ENCODE measurements at regions not wholly inside any gene's neighbourhood (a gene's known extent, or its start where the extent isn't known, plus 50 kb on each side); places are given as distances from the start of the nearest gene placed in this dataset.

DNA sequence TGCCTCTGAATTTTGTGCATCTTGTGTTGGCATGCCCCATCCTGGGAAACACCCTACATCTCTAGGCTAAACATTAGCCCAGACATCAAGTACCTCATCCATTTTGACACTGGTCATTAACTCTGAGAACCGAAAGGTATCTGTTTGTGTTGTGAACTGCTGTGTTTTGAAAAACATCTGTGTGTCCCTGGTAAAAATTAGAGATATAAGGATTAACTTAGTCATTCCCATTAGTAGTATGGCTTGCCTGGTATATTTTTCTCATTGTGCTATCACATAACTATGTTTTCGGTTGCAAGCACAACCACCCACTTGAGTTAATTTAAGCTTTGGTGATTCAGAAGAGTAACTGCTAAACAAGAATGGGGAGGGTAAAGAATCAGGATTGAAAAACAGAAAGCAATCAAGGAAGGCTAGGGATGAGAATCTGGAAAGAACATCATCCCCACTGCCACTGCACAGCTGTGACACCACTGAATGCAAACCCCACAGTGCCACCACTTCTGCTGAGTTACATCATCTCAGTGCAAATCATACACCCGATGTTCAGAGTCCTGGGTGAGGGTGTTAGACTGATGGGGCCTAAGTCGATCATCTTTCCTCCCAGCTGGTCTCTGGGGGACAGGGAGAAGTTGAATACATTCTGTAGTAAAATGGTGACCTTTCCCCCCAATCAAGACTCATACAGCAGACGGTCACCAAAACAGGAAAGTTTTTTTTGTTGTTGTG lies 234.0 kb downstream of the EPHA4 start:
- DNase-seq, result no peak

DNA sequence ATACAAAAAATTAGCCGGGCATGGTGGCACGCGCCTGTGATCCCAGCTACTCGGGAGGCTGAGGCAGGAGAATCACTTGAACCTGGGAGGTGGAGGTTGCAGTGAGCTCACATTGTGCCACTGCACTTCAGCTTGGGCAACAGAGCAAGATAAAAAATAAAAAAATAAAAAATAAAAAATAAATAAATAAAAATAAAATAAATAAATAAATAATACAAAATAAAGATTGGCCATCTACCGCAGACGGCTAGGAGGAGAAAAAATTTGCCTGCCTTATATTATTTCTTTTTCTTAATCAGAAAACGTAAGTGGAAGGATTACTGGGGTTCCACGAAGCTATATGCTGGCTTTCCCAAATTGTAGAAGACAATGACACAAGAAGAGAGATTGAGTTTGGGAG lies 229.7 kb downstream of the EPHA4 start:
- no peak for DNase-seq

DNA sequence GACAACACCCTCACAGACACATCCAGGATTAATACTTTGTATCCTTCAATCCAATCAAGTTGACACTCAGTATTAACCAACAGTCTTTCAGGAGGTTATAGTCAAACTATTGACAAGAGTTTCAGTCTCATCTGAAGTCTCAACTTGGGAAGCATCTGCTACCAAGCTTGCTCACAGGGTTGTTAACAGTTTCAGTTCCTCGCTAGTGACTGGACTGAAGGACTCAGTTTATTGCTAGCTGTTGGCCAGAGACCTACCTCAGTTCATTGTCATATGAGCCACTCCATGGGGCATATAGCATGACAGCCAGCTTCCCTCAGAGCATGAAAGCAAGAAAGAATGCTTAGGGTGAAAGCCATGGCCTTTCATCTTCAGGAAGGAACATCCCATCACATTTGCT lies 228.6 kb downstream of the EPHA4 start:
- no peak for DNase-seq

DNA sequence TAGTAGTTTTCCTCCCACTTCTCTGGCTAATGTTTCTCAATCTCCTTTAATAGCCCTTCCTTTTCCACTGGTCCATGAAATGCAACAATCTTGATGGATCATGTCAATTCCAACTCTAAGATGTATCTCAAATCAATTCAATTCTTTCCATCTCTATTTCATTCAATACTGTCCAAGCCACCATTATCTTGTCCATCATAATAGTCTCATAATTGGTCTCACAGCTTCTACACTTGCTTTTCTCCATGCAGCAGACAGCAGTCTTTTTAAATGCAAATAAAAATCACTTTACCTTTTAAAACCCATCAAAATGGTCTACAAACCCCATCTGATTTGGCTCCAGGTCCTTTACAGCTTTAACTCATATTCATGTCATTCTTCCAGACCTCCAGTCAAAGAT lies 226.6 kb downstream of the EPHA4 start:
- no peak for DNase-seq

DNA sequence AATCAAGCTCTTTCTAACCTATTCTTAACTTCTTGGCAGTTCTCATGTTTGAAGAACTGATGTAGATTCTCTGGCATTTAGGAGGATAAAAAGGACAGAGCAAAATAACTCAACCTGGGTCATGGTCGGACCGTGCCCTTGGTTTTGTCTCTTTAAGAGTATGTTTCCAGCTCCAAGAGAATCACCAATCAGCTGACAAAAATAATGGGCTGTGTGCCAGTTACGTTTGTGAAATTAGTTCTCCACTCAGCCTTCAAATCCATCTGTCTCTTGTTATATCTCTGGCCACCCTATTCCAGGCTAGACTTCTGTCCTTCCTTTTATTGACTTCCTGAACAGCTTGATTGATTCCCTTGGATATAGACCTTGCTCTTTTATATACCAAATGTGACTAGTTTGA lies 225.7 kb downstream of the EPHA4 start:
- DNase-seq, result no peak

DNA sequence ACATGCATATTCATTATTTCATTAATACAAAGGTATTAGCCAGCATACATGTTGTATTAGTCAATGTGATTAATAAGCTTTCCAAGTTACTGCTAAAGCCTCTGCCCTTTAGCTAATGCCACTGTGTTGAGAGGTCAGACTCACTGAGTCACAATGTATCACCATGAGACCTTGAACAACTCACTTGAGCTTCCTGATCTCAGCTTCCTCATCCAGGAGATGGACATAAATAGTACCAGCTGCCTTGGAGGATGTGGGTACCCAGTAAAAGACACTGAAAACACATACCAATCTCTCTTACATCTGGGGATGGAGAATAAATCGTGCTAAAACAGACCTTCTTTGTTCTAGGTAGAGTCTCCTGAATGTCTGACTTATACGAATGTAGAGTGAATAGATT lies 224.6 kb downstream of the EPHA4 start:
- no peak for DNase-seq

DNA sequence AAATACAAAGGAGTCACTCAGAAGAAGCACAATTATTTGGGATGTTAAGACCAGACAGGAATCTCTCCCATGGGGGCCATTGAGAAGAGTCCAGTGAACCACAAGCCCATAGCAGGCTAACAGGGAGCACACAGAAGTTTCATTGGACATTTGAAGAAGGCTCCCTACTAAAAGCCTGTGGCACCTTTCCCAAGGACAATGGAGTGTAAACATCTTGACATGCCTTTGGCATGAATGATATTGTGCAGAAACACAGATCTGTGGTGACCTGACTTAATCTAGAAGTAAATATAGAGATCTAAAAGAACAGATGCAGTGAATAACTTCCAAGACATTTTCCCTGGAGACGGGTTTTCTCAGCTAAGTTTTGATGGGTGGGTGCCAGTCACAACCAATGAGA lies 221.5 kb downstream of the EPHA4 start:
- no peak for DNase-seq

DNA sequence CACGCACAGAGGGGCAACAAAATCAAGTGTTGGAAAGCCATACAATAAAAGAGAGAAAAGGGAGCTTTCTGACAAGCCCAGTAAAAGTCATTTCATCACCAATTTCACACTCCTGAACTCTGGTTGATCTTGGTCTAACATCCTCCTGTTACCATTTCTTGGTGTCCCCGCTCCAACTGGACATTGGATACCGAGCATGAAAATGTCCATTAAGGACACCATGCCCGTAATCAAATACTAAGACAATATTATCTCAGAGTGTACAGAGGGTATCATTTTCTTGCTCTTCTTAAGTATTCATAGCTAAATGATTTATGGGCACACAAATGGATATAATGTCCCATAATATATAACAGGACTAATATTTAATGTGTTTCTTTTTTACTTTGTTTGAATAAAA lies 218.9 kb downstream of the EPHA4 start:
- DNase-seq, result no peak

DNA sequence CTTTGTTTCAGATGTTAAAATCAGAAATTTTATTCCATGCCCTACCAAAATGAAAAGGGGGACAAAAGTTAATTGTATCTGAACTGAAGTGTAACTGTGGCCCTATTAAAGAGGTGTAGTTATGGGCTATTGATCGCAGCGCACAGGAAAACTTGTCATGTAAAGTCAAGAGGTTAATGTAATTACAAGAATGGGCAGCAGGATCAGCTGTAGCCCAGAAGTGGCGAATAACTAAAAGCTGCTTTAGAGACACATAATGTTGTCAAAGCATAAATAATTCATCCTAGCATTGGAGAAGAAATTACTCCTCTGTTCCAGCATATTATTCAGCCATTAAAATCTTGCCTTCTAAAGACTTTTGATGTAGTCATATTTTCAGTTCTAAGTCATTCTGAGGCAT lies 211.8 kb downstream of the EPHA4 start:
- no peak for DNase-seq

DNA sequence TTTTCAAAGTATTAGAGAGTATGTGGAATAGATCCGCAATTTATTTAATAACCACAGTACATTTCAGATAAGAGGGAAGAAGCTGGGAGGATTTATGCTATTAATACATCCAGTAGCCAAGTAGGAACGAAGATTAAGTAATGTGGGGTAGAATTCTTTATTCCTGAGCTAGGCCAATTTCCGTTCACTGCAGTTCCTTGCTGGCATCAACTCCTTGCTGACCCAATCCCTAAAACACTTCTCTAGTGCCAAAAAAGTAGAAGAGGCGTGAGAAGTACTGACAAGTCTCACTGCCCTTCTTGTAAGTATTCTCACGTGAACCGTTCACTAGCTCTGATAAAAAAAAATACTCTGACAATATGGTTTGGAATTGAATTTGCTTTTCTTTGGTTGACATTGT lies 211.4 kb downstream of the EPHA4 start:
- DNase-seq, result no peak

DNA sequence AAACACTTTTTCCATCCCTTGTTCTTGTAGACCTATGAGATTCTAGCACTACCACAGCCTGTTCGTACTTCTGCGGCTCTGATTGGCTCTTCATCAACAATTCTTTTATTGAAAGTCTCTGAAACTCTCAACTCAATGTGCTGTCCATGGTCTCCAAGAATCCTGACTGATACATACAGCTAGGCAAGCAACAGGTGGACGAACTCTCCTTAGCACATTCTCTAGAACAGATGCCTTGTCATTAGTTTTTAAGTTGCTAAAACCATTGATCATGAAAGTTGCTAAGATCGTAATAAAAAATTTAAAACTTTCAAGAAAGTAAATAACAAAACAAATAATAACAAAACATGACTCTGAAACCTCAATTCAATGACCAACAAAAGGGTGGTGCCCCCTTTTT lies 210.5 kb downstream of the EPHA4 start:
- DNase-seq, result no peak

DNA sequence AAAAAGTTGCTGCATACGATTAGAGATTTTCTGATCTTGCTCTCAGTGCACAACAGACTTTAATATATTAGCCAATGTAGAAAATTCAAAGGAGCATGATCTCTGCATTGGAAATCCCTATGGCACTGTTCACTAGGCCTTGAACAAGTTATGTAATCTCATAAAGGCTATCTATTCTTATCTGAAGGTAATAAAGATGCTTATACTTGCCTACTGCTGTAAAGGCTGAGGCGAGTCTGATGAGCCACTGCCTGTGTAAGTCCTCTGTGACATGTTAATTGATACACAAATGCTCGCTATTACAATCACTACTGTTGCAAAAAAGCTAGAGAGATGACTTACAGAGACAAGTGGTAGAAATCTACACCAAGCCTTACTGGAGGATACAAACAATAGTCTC lies 207.4 kb downstream of the EPHA4 start:
- DNase-seq, result no peak

Measured in stimulated activated CD4-positive, alpha-beta T cell treated with anti-CD3 and anti-CD28 coated beads, Interleukin-12 subunit alpha, Interleukin-12 subunit beta, amount 100 ng/mL, for 4 hours (primary cell).